ENCODE measurements at regions not wholly inside any gene's neighbourhood (a gene's known extent, or its start where the extent isn't known, plus 50 kb on each side); places are given as distances from the start of the nearest gene placed in this dataset.

GRCh38 chr6:147759536-147759935 is 251.0 kb downstream of the SAMD5 start:
- Histone ChIP-seq H3K4me3 (ENCODE audit: low read length) (no peak overlapping the region), H3K27me3 (ENCODE audit: control insufficient read depth, insufficient read depth, low read length, poor library complexity, severe bottlenecking) (no peaks in the 10 kb centered on the region), H3K36me3 (ENCODE audit: control insufficient read depth, insufficient read depth, low read length) (no peaks in the 10 kb centered on the region), H3K4me1 (ENCODE audit: control insufficient read depth, insufficient read depth, low read length) (no peaks in the 10 kb centered on the region), H3K9me3 (ENCODE audit: control insufficient read depth, low read length) (no peaks in the 10 kb centered on the region), H3K9ac (ENCODE audit: extremely low read depth, low read length, poor library complexity, severe bottlenecking) (no peak overlapping the region), H3K27ac (ENCODE audit: low read depth, low read length) (no peak overlapping the region)
- H3K27ac Mint-ChIP-seq = no peak overlapping the region
- no peaks in the 10 kb centered on the region for H3K4me1 Mint-ChIP-seq
- H3K36me3 Mint-ChIP-seq (ENCODE audit: low read depth) = no peaks in the 10 kb centered on the region
- TF ChIP-seq CTCF (conservative IDR thresholded peaks at IDR 0.05) = no peak
- DNase-seq = no peak
- no peaks in the 10 kb centered on the region for H3K9me3 Mint-ChIP-seq
- no peak overlapping the region for H3K4me3 Mint-ChIP-seq
- H3K27me3 Mint-ChIP-seq (ENCODE audit: insufficient read depth) = no peaks in the 10 kb centered on the region

GRCh38 chr6:147765541-147765940 is 257.1 kb downstream of the SAMD5 start:
- Histone ChIP-seq H3K4me3 (ENCODE audit: low read length) (no peak overlapping the region), H3K4me1 (ENCODE audit: control insufficient read depth, insufficient read depth, low read length) (no peaks in the 10 kb centered on the region), H3K9me3 (ENCODE audit: control insufficient read depth, low read length) (no peaks in the 10 kb centered on the region), H3K27me3 (ENCODE audit: control insufficient read depth, insufficient read depth, low read length, poor library complexity, severe bottlenecking) (no peaks in the 10 kb centered on the region), H3K27ac (ENCODE audit: low read depth, low read length) (no peak overlapping the region), H3K36me3 (ENCODE audit: control insufficient read depth, insufficient read depth, low read length) (no peaks in the 10 kb centered on the region), H3K9ac (ENCODE audit: extremely low read depth, low read length, poor library complexity, severe bottlenecking) (no peak overlapping the region)
- no peak overlapping the region for H3K4me3 Mint-ChIP-seq
- DNase-seq = no peak
- H3K27me3 Mint-ChIP-seq (ENCODE audit: insufficient read depth) = no peaks in the 10 kb centered on the region
- TF ChIP-seq CTCF (conservative IDR thresholded peaks at IDR 0.05) = no peak
- 89% methylated on average over 5 of the region's 5 CpGs; no CpG with 5 or more reads in 1 of the 2 experiments for WGBS, 2 experiments (ENCODE audit: insufficient coverage in 1 of 2, insufficient read length in 1 of 2)
- no peaks in the 10 kb centered on the region for H3K4me1 Mint-ChIP-seq
- no peak overlapping the region for H3K27ac Mint-ChIP-seq
- no peaks in the 10 kb centered on the region for H3K9me3 Mint-ChIP-seq
- no peaks in the 10 kb centered on the region for H3K36me3 Mint-ChIP-seq (ENCODE audit: low read depth)

GRCh38 chr6:147768969-147769368 is 260.5 kb downstream of the SAMD5 start:
- H3K9me3 ChIP-seq (ENCODE audit: control insufficient read depth, low read length) = no peaks in the 10 kb centered on the region
- no peak overlapping the region for H3K9ac ChIP-seq (ENCODE audit: extremely low read depth, low read length, poor library complexity, severe bottlenecking)
- H3K4me3 Mint-ChIP-seq = no peak overlapping the region
- H3K4me3 ChIP-seq (ENCODE audit: low read length) = no peak overlapping the region
- no peaks in the 10 kb centered on the region for H3K4me1 ChIP-seq (ENCODE audit: control insufficient read depth, insufficient read depth, low read length)
- no peaks in the 10 kb centered on the region for H3K9me3 Mint-ChIP-seq
- H3K4me1 Mint-ChIP-seq = no peaks in the 10 kb centered on the region
- no peak for TF ChIP-seq CTCF (conservative IDR thresholded peaks at IDR 0.05)
- H3K36me3 Mint-ChIP-seq (ENCODE audit: low read depth) = no peaks in the 10 kb centered on the region
- no peaks in the 10 kb centered on the region for H3K27me3 ChIP-seq (ENCODE audit: control insufficient read depth, insufficient read depth, low read length, poor library complexity, severe bottlenecking)
- no peak overlapping the region for H3K27ac ChIP-seq (ENCODE audit: low read depth, low read length)
- WGBS, 2 experiments (ENCODE audit: insufficient coverage in 1 of 2, insufficient read length in 1 of 2) = 96 to 100% methylated on average over 3 to 5 of the region's 5 CpGs
- H3K27ac Mint-ChIP-seq = no peak overlapping the region
- H3K36me3 ChIP-seq (ENCODE audit: control insufficient read depth, insufficient read depth, low read length) = no peaks in the 10 kb centered on the region
- no peaks in the 10 kb centered on the region for H3K27me3 Mint-ChIP-seq (ENCODE audit: insufficient read depth)
- DNase-seq = no peak

Data from endodermal cell (in vitro differentiated cells).